ENCODE measurements at regions not wholly inside any gene's neighbourhood (a gene's known extent, or its start where the extent isn't known, plus 50 kb on each side); places are given as distances from the start of the nearest gene placed in this dataset.

GRCh38 chr19:30162718-30163117, 209.5 kb upstream of the ZNF536 start:
- Histone ChIP-seq H3K4me3 (no peak overlapping the region), H3K4me1 (replicated peaks in 1 of 2) (no peaks in the 10 kb centered on the region), H3K36me3 (replicated peaks in 1 of 2) (no peaks in the 10 kb centered on the region), H3K27me3 (no peaks in the 10 kb centered on the region), H3K9me3 (replicated peaks in 1 of 3) (no peaks in the 10 kb centered on the region), H3K27ac (no peak overlapping the region)
- intact Hi-C loops (cut with DNase I): no loop called here
- TF ChIP-seq POLR2A (IDR thresholded peaks at IDR 0.05): no peak
- DNase-seq: no peak
- WGBS, 4 donors: 71 to 89% (median 81%) methylated on average over 5 of the region's 5 CpGs

DNA sequence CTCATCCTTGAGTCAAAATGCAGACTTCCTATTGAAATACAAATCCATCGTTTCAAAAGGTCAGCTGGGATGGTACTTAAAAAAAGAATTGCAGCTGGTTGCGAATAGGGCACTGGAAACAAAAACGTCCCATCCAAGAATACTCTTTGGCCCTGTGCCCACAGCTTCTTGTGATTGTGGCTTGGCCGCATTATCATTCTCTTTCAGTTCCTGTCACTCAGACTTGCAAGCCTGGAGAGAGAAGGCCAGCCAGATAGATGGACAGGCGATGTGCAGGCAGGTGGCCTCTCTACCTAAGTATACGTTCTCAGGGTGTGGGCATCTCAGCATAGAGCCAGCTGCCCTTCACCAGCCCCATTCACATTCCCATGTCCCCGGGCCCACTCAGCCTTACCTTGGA, 208.5 kb upstream of the ZNF536 start:
- no peaks in the 10 kb centered on the region for H3K36me3 ChIP-seq (replicated peaks in 1 of 2)
- WGBS, 4 donors: 60 to 69% (median 61%) methylated on average over 7 of the region's 7 CpGs
- TF ChIP-seq, protein P1, sequence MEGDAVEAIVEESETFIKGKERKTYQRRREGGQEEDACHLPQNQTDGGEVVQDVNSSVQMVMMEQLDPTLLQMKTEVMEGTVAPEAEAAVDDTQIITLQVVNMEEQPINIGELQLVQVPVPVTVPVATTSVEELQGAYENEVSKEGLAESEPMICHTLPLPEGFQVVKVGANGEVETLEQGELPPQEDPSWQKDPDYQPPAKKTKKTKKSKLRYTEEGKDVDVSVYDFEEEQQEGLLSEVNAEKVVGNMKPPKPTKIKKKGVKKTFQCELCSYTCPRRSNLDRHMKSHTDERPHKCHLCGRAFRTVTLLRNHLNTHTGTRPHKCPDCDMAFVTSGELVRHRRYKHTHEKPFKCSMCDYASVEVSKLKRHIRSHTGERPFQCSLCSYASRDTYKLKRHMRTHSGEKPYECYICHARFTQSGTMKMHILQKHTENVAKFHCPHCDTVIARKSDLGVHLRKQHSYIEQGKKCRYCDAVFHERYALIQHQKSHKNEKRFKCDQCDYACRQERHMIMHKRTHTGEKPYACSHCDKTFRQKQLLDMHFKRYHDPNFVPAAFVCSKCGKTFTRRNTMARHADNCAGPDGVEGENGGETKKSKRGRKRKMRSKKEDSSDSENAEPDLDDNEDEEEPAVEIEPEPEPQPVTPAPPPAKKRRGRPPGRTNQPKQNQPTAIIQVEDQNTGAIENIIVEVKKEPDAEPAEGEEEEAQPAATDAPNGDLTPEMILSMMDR (IDR thresholded peaks at IDR 0.05): no peak
- TF ChIP-seq POLR2A (IDR thresholded peaks at IDR 0.05): no peak
- intact Hi-C loops (cut with DNase I): no loop called here
- no peaks in the 10 kb centered on the region for H3K27me3 ChIP-seq
- H3K4me3 ChIP-seq: no peak overlapping the region
- H3K9me3 ChIP-seq (replicated peaks in 1 of 3): no peaks in the 10 kb centered on the region
- H3K4me1 ChIP-seq (replicated peaks in 1 of 2): no peaks in the 10 kb centered on the region
- no peak overlapping the region for H3K27ac ChIP-seq
- DNase-seq: no peak

DNA sequence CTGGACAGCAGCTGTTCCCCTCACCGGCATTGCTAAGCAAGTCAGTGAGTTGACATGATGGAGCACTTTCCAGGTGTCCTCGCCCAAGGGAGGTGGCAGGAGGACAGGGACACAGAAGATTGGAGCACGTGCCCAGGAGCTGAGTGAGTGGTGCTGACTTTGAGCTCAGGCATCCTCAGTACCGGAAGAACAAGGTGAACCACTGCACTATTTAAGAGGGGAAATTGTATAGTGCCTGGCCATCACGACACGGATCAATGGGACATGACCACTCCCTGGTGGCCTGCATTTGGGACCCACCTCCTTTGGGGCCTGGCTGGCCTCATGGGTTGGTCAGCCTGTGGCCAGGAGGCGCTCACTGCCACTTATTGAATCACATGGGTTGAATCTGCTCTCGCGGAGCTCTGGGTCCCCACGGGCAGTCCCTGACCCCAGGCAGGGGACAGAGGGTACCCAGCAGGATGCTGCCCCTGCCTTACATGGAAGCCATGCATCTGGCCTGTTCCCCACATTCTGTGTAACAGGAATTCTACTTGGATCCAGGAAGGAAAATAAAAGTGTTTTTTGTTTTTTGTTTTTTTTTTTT, 206.9 kb upstream of the ZNF536 start:
- H3K4me3 ChIP-seq: no peak overlapping the region
- TF ChIP-seq POLR2A (IDR thresholded peaks at IDR 0.05): no peak
- TF ChIP-seq, protein P1 (IDR thresholded peaks at IDR 0.05): no peak
- H3K9me3 ChIP-seq (replicated peaks in 1 of 3): no peaks in the 10 kb centered on the region
- DNase-seq: no peak
- H3K36me3 ChIP-seq (replicated peaks in 1 of 2): no peaks in the 10 kb centered on the region
- H3K27ac ChIP-seq: no peak overlapping the region
- H3K4me1 ChIP-seq (replicated peaks in 1 of 2): no peaks in the 10 kb centered on the region
- intact Hi-C loops (cut with DNase I): no loop called here
- H3K27me3 ChIP-seq: no peaks in the 10 kb centered on the region
- WGBS, 4 donors: 90 to 94% (median 91%) methylated on average over 9 to 10 of the region's 10 CpGs

DNA sequence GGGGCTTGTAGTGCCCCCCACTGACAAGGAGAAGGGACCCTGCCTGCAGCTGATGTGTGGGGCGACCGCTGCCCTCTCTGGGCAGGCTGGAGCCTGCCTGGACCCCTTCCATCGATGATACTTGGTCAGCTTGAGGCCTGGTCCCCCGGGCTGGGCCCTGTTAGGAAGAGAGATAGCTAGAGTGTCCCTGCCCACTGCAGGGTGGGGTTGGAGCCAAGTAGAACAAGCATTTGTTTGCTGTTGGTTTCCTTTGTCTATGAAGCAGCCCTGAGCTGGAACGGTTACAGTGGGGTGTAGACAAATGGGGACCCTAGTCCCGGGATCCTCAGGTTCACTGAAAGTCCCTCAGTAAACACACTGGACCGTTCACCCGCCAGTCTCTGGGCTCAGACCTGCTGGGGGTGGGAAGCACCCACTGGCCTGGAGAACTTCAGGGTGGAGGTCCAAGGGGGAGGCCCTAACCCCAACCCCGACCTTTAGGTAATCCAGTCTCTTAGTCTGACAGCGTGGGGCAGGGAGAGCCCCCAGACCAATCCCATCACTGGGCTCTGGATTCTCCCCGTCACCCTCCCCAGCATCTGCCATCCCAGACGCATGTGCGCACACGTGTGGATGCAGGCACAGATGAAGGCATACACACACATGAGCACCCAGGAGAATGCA, 204.8 kb upstream of the ZNF536 start:
- no peak for DNase-seq
- TF ChIP-seq, protein P1 (IDR thresholded peaks at IDR 0.05): no peak
- no peak for TF ChIP-seq POLR2A (IDR thresholded peaks at IDR 0.05)
- H3K4me1 ChIP-seq (replicated peaks in 1 of 2): no peaks in the 10 kb centered on the region
- no peak overlapping the region for H3K4me3 ChIP-seq
- H3K27ac ChIP-seq: no peak overlapping the region
- intact Hi-C loops (cut with DNase I): no loop called here
- no peaks in the 10 kb centered on the region for H3K9me3 ChIP-seq (replicated peaks in 1 of 3)
- H3K36me3 ChIP-seq (replicated peaks in 1 of 2): no peaks in the 10 kb centered on the region
- H3K27me3 ChIP-seq: no peaks in the 10 kb centered on the region
- 88 to 92% (median 89%) methylated on average over 10 to 14 of the region's 14 CpGs for WGBS, 4 donors
